OCI-LY7 (cell line): ENCODE measurements at regions not wholly inside any gene's neighbourhood (a gene's known extent, or its start where the extent isn't known, plus 50 kb on each side); places are given as distances from the start of the nearest gene placed in this dataset.

Experiments used
- BruUV-seq: library from RNA; stranded (reverse); fragments of 400-500 nt; replicated peaks from 2 replicates; lab custom pipeline; 2021; lab: Mats Ljungman, UMichigan
- CTCF ChIA-PET: fragments of 300-600 bp; sonication (Branson Sonifier 250); formaldehyde crosslinking; loops from one replicate; lab custom pipeline; 2022; ENCODE audit warnings: antibody characterized with exemption; ENCODE audit not compliant: unreplicated experiment; lab: Charles Lee
- POLR2A ChIA-PET: fragments of 300-600 bp; sonication (Branson Sonifier 250); formaldehyde crosslinking; loops from one replicate; lab custom pipeline; 2022; ENCODE audit warnings: antibody characterized with exemption; lab: Charles Lee
- DNase-seq: peaks from one replicate; pipeline ENCODE4 v3.0.0-alpha.2; 2015; ENCODE audit warnings: low spot score
- H2AFZ ChIP-seq: fragments of 200-600 bp; sonication (generic), shearing (Covaris generic); 2 replicates; pipeline ENCODE4 v1.6.1; 2014; ENCODE audit warnings: mild to moderate bottlenecking, antibody characterized with exemption, low read length, moderate library complexity
- H3K27ac ChIP-seq: fragments of 200-600 bp; sonication (generic); 2 replicates; pipeline ENCODE4 v1.5.1; 2014; ENCODE audit warnings: mixed run types, low read depth, mild to moderate bottlenecking, moderate library complexity, low read length, inconsistent platforms; ENCODE audit not compliant: poor library complexity, severe bottlenecking
- H3K36me3 ChIP-seq: fragments of 200-600 bp; sonication (generic); 2 replicates; pipeline ENCODE4 v1.6.1; 2014; ENCODE audit warnings: mild to moderate bottlenecking, antibody characterized with exemption, low read length, moderate library complexity, mixed read lengths; ENCODE audit not compliant: insufficient read depth
- H3K4me1 ChIP-seq: fragments of 200-600 bp; sonication (generic); 2 replicates; pipeline ENCODE4 v1.5.1; 2014; ENCODE audit warnings: mild to moderate bottlenecking, low read length; ENCODE audit not compliant: insufficient read depth, poor library complexity, severe bottlenecking
- H3K4me2 ChIP-seq: fragments of 200-600 bp; sonication (generic); 2 replicates; pipeline ENCODE4 v1.6.1; 2014; ENCODE audit warnings: mild to moderate bottlenecking, low read length
- H3K4me3 ChIP-seq: fragments of 200-600 bp; sonication (generic); 2 replicates; pipeline ENCODE4 v1.5.1; 2014; ENCODE audit warnings: mild to moderate bottlenecking, low read depth, low read length; ENCODE audit not compliant: poor library complexity, severe bottlenecking
- H3K79me2 ChIP-seq: fragments of 200-600 bp; sonication (generic); 2 replicates; pipeline ENCODE4 v1.6.1; 2016; ENCODE audit warnings: low read depth, mild to moderate bottlenecking, low read length, moderate library complexity, mixed read lengths; ENCODE audit not compliant: insufficient read depth
- H3K9me2 ChIP-seq: fragments of 200-600 bp; sonication (generic); 2 replicates; pipeline ENCODE4 v1.6.1; 2016; ENCODE audit warnings: mild to moderate bottlenecking, low read length, mixed read lengths; ENCODE audit not compliant: insufficient read depth
- H3K9me3 ChIP-seq: fragments of 200-600 bp; sonication (generic); 2 replicates; pipeline ENCODE4 v1.6.1; 2014; ENCODE audit warnings: mild to moderate bottlenecking, mixed run types, low read length, mixed read lengths
- H4K20me1 ChIP-seq: fragments of 200-600 bp; sonication (generic); 2 replicates; pipeline ENCODE4 v1.6.1; 2014; ENCODE audit warnings: mild to moderate bottlenecking, antibody characterized with exemption, low read length, moderate library complexity, mixed read lengths; ENCODE audit not compliant: insufficient read depth
- CTCF ChIP-seq: fragments of 200-600 bp; sonication (generic); conservative IDR thresholded peaks from 2 replicates; pipeline ENCODE4 v1.5.1; 2014; ENCODE audit warnings: mild to moderate bottlenecking, antibody characterized with exemption, low read length, moderate library complexity, mixed read lengths
- EZH2phosphoT487 ChIP-seq: fragments of 200-600 bp; sonication (generic); IDR thresholded peaks from 2 replicates; pipeline ENCODE4 v1.6.1; 2018; ENCODE audit warnings: low read depth, borderline replicate concordance, mild to moderate bottlenecking, mixed run types, antibody characterized with exemption, low read length, moderate library complexity, mixed read lengths
- intact Hi-C: fragments of 100-400 bp; cut with micrococcal nuclease; formaldehyde crosslinking; loops from one replicate; pipeline ENCODE4 v1.10.0; 2022; ENCODE audit not compliant: unreplicated experiment

DNA sequence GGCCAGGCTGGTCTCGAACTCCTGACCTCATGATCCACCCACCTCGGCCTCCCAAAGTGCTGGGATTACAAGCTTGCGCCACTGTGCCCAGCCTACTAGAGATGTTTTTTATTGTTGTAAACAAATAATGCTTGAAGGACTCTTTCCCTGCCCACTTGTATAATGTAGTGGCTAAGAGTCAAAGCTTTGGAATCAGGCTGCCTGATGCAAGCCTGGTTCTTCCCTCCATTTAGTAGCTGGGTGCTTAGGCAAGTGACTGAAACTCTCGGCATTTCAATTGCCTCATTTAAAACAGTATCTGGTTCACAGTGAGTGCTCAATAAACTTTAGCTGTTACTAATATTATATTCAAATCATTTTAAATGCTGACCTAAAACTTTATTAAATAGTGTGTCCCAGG lies 144.2 kb upstream of the FOXN2 start:
- intact Hi-C loops = no loop called here
- POLR2A ChIA-PET = no interaction called here
- no peak overlapping the region for H3K4me3 ChIP-seq
- no peaks in the 10 kb centered on the region for H3K79me2 ChIP-seq
- no peak overlapping the region for H3K27ac ChIP-seq
- no peak overlapping the region for H3K4me2 ChIP-seq
- H4K20me1 ChIP-seq = no peaks in the 10 kb centered on the region
- BruUV-seq = no TSS peak
- DNase-seq = no peak
- H3K9me2 ChIP-seq = no peaks in the 10 kb centered on the region
- H3K4me1 ChIP-seq = no peaks in the 10 kb centered on the region
- no peaks in the 10 kb centered on the region for H3K36me3 ChIP-seq
- CTCF ChIA-PET = no interaction called here
- TF ChIP-seq CTCF (no peak), EZH2phosphoT487 (no peak)
- H3K9me3 ChIP-seq = no peaks in the 10 kb centered on the region
- no peak overlapping the region for H2AFZ ChIP-seq

- Histone ChIP-seq H3K27ac (no peak overlapping the region), H3K36me3 (no peaks in the 10 kb centered on the region), H3K79me2 (no peaks in the 10 kb centered on the region), H3K9me3 (no peaks in the 10 kb centered on the region), H2AFZ (no peak overlapping the region), H3K4me2 (no peak overlapping the region), H3K4me1 (no peaks in the 10 kb centered on the region), H4K20me1 (no peaks in the 10 kb centered on the region), H3K9me2 (no peaks in the 10 kb centered on the region), H3K4me3 (no peak overlapping the region)
- POLR2A ChIA-PET = no interaction called here
- intact Hi-C loops = no loop called here
- TF ChIP-seq EZH2phosphoT487 (no peak), CTCF (no peak)
- BruUV-seq = no TSS peak
- DNase-seq = no peak
- CTCF ChIA-PET = no interaction called here
Observed at GRCh38 chr2:48173141-48173540, 141.3 kb upstream of the FOXN2 start.

GRCh38 chr2:48174503-48174902 lies 140.0 kb upstream of the FOXN2 start:
- Histone ChIP-seq H3K9me3 (no peaks in the 10 kb centered on the region), H3K9me2 (no peaks in the 10 kb centered on the region), H3K79me2 (no peaks in the 10 kb centered on the region), H2AFZ (no peak overlapping the region), H4K20me1 (no peaks in the 10 kb centered on the region), H3K36me3 (no peaks in the 10 kb centered on the region), H3K27ac (no peak overlapping the region), H3K4me2 (no peak overlapping the region), H3K4me1 (no peaks in the 10 kb centered on the region), H3K4me3 (no peak overlapping the region)
- intact Hi-C loops = no loop called here
- TF ChIP-seq EZH2phosphoT487 (no peak), CTCF (no peak)
- POLR2A ChIA-PET = no interaction called here
- BruUV-seq = no TSS peak
- DNase-seq = no peak
- CTCF ChIA-PET = no interaction called here
